G401.6 (cell line): ENCODE measurements at regions not wholly inside any gene's neighbourhood (a gene's known extent, or its start where the extent isn't known, plus 50 kb on each side); places are given as distances from the start of the nearest gene placed in this dataset.

Experiments
- FAIRE-seq: peaks from 2 replicates; lab custom pipeline; 2012; peaks lifted over from hg19 to GRCh38; lab: Jason Lieb, UNC

DNA sequence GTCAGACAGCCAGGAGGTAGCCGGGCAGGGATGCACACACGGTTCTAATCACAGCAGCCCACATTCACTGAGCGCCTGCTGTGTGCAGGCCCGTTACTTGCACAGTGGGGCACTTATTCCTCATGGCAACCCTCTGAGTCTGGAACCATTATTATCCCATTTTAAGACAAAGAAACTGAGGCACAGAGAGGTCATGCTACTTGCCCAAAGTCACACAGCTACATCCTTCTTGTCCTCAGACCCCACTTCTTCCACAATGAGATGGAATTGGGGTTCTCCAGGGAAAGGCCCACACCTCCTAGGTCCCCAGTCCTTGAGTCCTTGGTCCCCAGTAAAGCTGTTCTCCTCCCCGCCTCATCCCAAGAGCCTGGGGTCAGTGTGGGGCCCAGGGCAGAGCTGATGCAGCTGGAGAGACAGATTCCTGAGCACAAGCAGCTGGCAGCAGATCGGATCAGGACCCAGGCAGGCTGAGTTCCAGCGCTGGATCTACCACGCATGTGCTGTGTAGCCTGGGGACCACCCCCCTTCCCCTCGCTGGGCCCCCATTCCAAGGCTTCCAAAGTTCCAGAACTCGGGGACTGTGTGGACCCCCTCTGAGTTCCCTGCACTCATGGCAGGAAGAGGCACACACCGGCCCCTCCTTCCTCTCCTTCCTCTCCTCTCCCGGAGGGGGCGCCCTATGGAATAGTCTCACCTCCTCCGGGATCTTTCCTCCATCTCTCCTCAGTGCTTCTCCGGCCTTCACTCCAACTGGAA is 393.4 kb downstream of the MATN1 start:
- no peak for FAIRE-seq

- FAIRE-seq, result no peak
Observed at GRCh38 chr1:30329263-30329753, 394.1 kb downstream of the MATN1 start.

DNA sequence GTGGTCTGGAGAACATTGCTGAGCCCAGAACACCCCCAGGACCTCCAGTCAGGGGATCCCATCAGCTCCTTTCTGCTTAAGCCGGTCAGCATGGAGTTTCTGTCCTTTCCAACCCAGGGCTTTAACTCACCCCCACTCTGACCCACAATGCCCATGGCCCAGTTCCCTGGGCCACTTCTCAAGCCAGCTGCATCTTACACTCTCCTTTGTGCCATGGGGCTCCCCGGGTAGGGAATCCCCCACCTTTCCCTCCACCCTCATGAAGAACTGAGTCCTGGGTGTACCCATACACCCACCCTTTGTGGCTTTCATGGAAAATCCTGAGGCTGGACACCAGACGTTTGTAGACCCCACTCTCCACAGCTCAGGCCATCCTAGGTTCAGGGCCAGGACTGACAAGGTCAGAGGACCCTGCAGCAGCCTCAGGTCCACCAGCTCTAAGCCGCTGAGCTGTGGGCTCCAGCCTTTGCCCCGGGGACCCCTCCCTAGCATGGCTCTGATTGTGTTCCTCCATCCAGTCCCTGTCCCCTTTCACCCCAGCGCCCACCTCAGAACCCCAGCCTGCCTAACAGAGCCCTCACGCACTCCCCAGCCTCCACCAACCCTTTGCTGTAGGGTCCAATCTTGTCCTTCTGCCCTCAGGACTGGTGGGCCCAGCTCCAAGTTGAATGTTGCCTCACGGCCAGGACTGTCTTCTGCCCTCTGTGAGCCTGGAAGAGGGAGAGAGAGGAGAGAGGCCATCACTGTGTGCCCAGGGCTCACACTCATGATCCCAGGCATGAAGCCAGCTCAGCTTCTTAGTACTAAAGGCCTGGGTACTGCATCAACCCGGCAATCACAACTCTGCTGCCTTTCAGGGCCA is 394.8 kb downstream of the MATN1 start:
- no peak for FAIRE-seq

- FAIRE-seq, result no peak
Observed at GRCh38 chr1:30328100-30328370, 395.4 kb downstream of the MATN1 start.

- no peak for FAIRE-seq
Observed at GRCh38 chr1:30327370-30328099, 395.9 kb downstream of the MATN1 start.

DNA sequence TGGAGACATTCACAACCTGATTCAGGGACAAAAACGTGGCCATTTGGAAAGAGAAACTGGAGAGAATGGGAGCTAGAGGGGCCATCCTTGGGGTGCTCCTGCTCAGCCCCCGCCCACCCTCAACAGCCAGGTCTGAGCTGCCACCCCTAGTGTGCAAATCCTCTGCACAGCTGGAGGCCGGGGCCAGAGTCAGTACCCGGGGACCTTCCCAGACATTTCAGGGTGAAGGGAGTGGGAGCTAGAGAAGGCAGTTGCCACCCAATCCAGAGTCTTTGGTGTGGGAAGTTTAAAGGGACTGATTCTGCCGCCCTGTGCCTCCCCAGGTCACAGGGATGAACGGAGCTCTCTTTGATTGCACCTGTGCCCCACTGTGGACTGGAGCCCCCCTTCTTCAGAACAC is 397.4 kb downstream of the MATN1 start:
- no peak for FAIRE-seq

GRCh38 chr1:30325085-30325935 is 398.1 kb downstream of the MATN1 start:
- FAIRE-seq, result no peak

GRCh38 chr1:30324251-30325084 is 398.9 kb downstream of the MATN1 start:
- no peak for FAIRE-seq

DNA sequence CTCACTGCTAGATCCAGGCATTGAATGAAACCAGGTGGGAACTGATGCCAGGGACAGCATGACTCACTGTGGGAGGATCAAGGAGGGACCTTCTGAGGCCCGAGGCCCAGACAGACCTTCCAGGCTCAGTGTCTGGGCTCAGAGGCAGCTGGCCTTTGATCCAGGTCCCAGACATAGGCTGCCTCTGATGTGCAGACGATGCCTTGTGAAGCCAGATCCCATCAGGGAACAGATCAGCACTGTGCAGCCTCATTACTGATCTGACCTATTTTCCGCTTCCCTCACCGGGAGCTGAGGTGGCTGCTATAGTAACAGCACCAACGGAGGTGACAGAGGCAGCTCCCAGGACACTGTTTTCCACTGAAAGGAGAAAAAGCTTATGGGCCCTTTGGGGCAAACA is 399.5 kb downstream of the MATN1 start:
- no peak for FAIRE-seq

GRCh38 chr1:30323352-30323751 is 400.0 kb downstream of the MATN1 start:
- FAIRE-seq, result no peak

DNA sequence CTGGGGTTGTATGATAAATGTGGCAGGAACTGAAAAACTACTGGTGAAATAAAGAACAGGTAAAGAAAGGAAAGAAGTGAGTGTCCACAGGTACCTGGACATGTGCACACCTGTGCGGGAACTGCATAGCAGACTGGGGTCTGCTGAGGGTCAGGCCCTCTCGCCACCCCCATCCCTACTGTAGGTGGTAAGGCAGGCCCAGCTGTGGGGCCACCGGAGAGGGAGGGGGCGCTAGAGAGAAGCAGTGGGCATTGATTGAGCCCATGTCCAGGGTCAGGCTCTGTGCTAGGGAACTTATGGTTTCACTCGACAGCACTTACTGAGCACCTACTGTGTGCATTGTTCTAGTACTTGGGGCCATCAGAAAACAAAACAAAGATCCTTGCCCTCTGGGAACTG is 400.5 kb downstream of the MATN1 start:
- no peak for FAIRE-seq

GRCh38 chr1:30321996-30322858 is 401.2 kb downstream of the MATN1 start:
- no peak for FAIRE-seq

DNA sequence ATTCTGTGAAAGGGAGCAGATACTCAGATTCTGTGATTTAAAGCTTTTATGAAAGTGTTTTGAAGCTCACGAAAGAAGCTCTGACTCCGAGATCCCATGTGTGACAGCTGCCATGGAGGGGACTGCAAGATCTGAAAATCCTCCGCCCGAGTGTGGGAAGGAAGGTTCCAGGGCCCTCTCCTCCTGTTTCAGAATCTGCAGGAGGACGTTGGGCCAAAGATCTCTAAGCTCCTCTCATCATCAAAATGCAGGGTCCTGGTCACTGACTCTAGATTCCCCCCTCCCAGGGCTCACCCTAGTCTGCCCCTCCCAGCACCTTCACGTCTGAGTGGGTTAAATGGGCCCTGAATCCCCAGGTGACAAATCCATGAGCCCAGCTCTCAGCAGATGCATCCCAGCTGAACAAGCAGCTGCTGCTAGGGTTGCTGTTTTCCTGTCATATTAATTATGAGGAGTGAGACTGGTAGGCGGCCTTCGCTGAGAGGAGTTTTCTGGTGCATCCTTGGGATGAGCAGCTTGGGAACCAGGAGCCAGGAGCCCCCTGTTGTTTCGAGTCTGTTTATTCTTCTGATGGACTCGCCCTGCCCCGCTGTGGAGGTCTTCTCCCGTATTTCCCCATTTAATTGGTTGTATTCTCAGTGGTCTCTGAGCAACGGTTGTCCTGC is 402.0 kb downstream of the MATN1 start:
- no peak for FAIRE-seq

- no peak for FAIRE-seq
Observed at GRCh38 chr1:30320581-30320890, 402.8 kb downstream of the MATN1 start.

GRCh38 chr1:30319765-30320580 is 403.4 kb downstream of the MATN1 start:
- FAIRE-seq, result no peak

- no peak for FAIRE-seq
Observed at GRCh38 chr1:30318864-30319718, 404.3 kb downstream of the MATN1 start.

- FAIRE-seq, result no peak
Observed at GRCh38 chr1:30318413-30318812, 405.0 kb downstream of the MATN1 start.

GRCh38 chr1:30317921-30318320 is 405.5 kb downstream of the MATN1 start:
- FAIRE-seq, result no peak
